PFSK-1 (cell line): ENCODE measurements at regions not wholly inside any gene's neighbourhood (a gene's known extent, or its start where the extent isn't known, plus 50 kb on each side); places are given as distances from the start of the nearest gene placed in this dataset.

Source experiments
- FOXP2 ChIP-seq: optimal IDR thresholded peaks from 2 replicates; pipeline ENCODE3; 2011; ENCODE audit warnings: borderline replicate concordance, control low read depth, inconsistent platforms; ENCODE audit not compliant: insufficient read depth; ENCODE audit errors: extremely low read length, extremely low read depth
- POLR2AphosphoS5 ChIP-seq: IDR thresholded peaks from 2 replicates; pipeline ENCODE4 v1.6.1; 2012; ENCODE audit warnings: low read depth, mild to moderate bottlenecking, control low read depth, low read length, moderate library complexity
- SIN3A ChIP-seq: IDR thresholded peaks from 2 replicates; pipeline ENCODE4 v1.6.1; 2012; ENCODE audit warnings: mild to moderate bottlenecking, low read length, moderate library complexity, borderline replicate concordance; ENCODE audit not compliant: insufficient read depth
- TAF1 ChIP-seq: IDR thresholded peaks from 2 replicates; pipeline ENCODE4 v1.6.1; 2012; ENCODE audit warnings: low read length, control low read depth, borderline replicate concordance; ENCODE audit not compliant: insufficient read depth
- TF ChIP-seq, protein P1 (sequence below), 2 experiments: IDR thresholded peaks; 2 replicates each; pipeline versions ENCODE4 v1.6.1 to v1.8.0; 2011 to 2012; ENCODE audit warnings: low read depth in 2 of 2, low read length in 2 of 2, control low read depth in 1 of 2, inconsistent platforms in 1 of 2, mild to moderate bottlenecking in 1 of 2, moderate library complexity in 1 of 2; ENCODE audit not compliant: insufficient read depth in 1 of 2

DNA sequence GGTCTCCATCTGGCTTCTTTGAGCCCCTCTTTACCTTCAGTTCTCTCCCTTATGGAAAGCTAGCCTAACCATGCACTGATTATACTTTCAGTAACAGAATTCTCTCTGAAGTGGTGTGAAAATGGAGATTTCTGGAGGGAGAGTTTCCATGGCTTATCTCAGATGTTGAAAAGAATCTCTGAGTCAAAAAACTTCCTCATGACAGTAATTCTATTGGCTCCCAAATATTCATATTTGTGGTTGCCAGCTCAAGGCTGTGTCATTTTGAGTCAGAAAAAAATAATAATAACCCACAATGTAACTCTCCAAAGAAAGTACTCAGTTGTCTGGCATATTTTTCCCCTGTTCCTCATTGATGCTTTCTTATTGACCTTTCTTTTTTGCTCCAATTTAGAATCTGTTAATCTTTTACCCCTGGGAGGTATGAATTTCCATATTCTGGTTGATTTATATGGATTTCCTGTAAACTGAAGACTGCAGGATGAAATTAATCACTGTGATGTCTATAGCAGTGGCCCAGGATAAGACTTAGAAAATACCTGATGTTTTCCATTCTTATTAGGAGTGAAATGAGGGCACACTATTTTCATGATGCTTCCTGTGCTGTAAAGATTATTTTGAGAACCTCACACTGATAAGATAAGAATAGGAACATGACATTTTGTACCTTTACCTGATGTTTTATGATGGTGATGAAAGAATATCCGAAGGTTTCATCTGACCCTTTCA lies 149.5 kb upstream of the EPHA3 start:
- TF ChIP-seq POLR2AphosphoS5, result no peak
- TF ChIP-seq TAF1, result no peak
- TF ChIP-seq SIN3A, result no peak
- TF ChIP-seq, protein P1, sequence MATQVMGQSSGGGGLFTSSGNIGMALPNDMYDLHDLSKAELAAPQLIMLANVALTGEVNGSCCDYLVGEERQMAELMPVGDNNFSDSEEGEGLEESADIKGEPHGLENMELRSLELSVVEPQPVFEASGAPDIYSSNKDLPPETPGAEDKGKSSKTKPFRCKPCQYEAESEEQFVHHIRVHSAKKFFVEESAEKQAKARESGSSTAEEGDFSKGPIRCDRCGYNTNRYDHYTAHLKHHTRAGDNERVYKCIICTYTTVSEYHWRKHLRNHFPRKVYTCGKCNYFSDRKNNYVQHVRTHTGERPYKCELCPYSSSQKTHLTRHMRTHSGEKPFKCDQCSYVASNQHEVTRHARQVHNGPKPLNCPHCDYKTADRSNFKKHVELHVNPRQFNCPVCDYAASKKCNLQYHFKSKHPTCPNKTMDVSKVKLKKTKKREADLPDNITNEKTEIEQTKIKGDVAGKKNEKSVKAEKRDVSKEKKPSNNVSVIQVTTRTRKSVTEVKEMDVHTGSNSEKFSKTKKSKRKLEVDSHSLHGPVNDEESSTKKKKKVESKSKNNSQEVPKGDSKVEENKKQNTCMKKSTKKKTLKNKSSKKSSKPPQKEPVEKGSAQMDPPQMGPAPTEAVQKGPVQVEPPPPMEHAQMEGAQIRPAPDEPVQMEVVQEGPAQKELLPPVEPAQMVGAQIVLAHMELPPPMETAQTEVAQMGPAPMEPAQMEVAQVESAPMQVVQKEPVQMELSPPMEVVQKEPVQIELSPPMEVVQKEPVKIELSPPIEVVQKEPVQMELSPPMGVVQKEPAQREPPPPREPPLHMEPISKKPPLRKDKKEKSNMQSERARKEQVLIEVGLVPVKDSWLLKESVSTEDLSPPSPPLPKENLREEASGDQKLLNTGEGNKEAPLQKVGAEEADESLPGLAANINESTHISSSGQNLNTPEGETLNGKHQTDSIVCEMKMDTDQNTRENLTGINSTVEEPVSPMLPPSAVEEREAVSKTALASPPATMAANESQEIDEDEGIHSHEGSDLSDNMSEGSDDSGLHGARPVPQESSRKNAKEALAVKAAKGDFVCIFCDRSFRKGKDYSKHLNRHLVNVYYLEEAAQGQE (IDR thresholded peaks at IDR 0.05; ENCODE audit: insufficient read depth in 1 of 2, low read depth in 2 of 2, low read length in 2 of 2), result no peak
- no peak for TF ChIP-seq FOXP2

DNA sequence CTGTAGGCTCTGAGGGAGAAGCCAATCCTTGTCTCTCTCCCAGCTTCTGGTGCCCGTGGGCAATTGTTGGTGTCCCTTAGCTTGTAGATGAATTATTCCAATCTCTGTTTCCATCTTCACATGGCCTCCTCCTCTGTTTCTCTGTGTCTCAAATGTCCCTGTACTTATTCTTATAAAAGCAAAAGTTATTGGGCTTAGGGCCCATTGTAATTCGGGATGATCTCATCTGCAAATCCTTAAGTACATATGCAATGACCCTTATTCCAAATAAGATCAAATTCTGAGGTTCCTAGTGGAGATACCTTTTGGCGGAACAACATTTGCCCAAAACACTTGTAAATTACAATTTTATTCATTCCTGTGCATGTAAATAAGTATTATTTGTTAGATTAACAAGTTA lies 147.4 kb upstream of the EPHA3 start:
- TF ChIP-seq, protein P1 (IDR thresholded peaks at IDR 0.05; ENCODE audit: insufficient read depth in 1 of 2, low read depth in 2 of 2, low read length in 2 of 2), result no peak
- TF ChIP-seq SIN3A (no peak), TAF1 (no peak), POLR2AphosphoS5 (no peak), FOXP2 (no peak)

DNA sequence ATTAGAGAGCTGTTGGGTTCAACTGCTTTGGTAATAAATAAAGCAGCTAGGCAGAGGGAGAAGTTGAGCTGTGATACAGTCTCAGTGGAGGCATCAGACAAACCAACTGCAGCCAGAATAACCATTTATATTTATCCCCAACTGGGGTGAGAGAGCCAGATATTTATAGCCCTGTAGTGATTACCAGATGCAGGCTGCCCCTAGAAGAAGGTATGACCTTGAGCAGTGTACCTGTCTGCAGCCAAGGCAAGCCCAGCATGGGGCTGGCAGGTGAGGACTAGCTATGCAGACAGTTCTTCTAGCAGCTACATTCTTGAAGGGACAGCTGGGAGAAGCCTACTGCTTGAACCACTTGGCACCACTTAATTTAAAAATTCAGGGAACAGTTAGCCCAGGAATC lies 144.4 kb upstream of the EPHA3 start:
- TF ChIP-seq POLR2AphosphoS5 (no peak), SIN3A (no peak), TAF1 (no peak), FOXP2 (no peak)
- TF ChIP-seq, protein P1 (IDR thresholded peaks at IDR 0.05; ENCODE audit: insufficient read depth in 1 of 2, low read depth in 2 of 2, low read length in 2 of 2), result no peak

DNA sequence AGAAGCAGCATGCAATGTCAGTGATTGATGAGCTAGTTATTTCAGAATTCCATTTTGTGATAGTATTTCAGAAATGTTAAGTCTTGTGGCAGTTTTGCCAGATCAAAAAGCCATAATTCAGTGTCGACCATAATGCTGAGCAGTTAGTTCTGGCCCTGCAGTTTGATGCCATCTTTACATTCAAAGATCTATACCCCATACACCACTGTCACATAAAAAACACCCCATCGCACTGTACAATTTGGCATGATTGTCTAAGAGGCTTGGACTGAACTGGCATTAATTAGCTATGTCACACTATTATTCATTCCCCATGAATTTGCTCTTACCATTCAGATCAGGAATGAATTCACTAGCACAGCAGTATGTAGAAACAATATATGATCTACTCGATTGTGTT lies 127.7 kb upstream of the EPHA3 start:
- TF ChIP-seq, protein P1 (IDR thresholded peaks at IDR 0.05; ENCODE audit: insufficient read depth in 1 of 2, low read depth in 2 of 2, low read length in 2 of 2), result no peak
- no peak for TF ChIP-seq POLR2AphosphoS5
- TF ChIP-seq FOXP2, result no peak
- TF ChIP-seq TAF1, result no peak
- TF ChIP-seq SIN3A, result no peak

DNA sequence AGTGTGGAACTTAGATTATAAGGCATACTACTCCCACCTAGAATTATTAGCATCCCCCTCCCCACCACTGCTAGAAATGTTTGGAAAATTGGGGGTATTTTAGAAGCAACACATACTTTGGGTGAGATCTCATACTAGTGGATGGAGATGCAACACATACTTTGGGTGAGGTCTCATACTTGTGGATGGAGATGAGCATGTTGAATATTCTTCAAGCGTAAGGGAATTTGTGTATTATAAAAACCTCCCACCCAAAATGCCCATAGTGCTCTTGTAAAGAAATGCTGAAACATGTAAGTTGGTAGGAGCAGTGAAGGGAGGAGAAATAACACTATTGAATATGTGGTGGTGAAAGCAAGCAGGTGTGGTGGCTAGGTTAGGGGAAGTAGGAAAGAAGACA lies 124.0 kb upstream of the EPHA3 start:
- TF ChIP-seq, protein P1 (IDR thresholded peaks at IDR 0.05; ENCODE audit: insufficient read depth in 1 of 2, low read depth in 2 of 2, low read length in 2 of 2), result no peak
- no peak for TF ChIP-seq TAF1
- no peak for TF ChIP-seq FOXP2
- TF ChIP-seq POLR2AphosphoS5, result no peak
- no peak for TF ChIP-seq SIN3A
